ENCODE measurements at regions not wholly inside any gene's neighbourhood (a gene's known extent, or its start where the extent isn't known, plus 50 kb on each side); places are given as distances from the start of the nearest gene placed in this dataset.

DNA sequence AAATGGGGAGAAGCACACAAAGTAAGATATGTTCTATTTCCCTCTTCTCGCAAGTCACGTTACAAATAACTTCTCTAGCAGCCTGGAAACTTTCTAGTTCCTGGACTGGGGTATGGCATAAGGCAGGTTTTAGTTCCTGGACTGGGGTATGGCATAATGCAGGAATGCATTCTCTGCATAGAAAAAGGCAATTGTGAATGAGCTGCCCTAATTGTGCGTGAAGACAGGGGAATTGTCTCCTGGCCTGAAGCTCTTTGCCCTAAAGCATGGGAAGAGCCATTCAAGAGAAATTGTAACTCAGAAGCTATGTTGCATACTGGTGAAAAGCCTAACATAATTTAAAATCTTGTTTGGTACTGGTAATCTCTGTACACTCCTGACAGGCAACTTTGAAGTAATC lies 54.3 kb upstream of the CBLB start:
- DNase-seq, result no peak

DNA sequence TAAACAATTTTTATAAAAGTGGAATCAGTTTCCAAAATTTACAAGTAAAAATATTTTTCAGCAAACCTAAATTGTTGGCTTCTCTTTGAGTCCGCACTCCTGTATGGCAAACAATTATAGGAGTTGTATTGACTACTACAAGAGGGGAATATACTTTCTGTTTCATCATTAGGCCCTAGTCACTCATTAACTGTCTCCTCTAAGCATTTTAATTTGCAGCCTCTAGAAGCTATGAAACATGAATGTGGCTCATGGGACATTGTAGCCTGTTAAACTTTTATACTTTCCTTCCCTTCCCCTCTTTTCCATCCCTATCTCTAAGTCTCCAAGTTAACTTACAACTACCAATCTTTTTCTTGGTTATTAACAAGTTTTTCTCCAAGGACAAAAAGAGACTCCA lies 58.9 kb upstream of the CBLB start:
- no peak for DNase-seq

DNA sequence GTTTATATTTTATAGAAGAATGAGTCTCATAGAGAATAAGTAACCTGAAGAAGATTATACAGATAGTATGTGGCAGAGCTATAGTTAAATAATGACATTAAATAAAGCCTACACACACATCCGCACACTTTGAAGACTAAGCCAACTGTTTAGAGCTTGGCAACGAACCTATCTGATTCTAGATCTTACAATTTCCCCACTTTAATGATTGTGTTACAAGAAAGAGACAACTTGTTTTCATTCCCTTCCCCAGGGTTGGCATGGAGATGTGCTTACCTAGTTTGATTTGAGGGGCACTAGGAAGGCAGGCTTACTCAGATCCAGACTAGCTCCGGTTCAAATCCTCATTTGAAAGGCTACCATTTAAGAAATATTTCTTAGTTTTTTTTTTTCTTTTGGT lies 61.9 kb upstream of the CBLB start:
- DNase-seq, result no peak

DNA sequence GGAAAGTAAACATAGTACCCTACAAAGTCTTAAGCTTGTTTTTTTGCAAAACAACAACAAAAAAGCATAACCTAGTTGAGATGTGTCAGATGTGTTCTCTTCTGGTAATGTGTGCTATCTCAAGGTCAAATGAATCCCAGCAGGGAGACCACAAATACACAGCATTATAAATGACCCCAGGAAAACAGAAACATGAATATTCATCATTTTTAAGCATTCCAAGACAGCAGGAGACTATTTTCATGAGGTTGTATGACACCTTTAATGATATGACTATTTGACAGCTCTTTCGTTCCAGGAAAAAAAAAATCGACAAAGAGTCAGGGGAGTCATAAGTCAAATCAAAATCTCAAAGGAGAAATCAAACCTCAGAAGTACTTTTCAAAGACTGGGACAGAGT lies 62.7 kb upstream of the CBLB start:
- DNase-seq, result no peak

DNA sequence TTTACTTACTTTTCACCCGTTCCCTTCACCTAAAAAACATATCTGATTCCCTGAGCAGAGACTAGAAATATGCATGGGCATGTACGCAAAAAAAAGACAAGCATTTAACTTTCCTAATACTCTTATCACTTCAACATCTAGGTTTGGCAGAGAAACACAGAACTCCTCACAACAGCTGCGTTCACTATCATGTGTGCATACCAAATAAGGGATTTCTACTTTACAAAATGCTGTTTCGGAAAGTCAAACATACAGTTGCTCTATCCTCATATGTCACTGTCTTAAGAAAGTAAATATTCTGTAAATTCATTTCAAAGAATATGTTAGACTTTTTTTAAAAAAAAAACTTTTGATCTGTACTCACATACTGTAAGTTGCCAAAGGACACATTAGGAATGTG lies 65.1 kb upstream of the CBLB start:
- DNase-seq, result no peak

DNA sequence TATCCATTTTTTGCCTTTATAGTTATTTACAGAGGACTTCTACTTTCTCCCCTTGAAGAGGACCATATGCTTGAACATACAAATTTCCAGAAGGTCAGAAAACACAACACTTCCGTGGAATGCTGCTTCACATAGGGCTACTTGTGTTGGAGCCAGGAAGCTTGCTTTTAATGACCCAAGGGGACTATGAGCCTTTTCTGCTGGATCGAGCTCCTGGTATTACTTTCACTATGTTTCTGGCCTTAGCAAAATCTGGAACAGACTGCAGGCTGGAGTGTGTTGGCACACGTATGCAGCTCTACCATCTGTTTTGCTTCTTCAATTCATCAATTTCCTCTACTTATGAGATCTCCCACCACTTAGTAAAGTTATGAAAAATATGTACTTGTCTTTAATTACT lies 69.3 kb upstream of the CBLB start:
- no peak for DNase-seq

DNA sequence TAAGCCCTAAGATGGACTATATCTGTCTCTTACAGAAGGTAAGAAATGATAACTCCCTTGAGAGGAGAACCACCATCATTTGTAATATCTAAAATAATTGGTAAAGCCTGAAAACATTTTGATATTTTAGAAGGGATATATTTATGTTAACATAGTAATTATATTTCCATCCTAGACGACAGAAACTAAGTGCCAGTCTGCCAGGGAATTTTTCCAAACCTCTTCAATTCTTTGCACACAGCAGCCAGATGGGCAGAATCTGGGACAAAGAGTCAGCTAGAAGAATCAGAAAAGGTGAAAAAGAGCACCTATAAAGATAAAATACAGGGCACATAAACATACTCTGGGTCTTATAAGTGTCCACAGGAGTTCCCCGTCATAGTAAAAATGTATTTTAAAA lies 70.0 kb upstream of the CBLB start:
- no peak for DNase-seq

DNA sequence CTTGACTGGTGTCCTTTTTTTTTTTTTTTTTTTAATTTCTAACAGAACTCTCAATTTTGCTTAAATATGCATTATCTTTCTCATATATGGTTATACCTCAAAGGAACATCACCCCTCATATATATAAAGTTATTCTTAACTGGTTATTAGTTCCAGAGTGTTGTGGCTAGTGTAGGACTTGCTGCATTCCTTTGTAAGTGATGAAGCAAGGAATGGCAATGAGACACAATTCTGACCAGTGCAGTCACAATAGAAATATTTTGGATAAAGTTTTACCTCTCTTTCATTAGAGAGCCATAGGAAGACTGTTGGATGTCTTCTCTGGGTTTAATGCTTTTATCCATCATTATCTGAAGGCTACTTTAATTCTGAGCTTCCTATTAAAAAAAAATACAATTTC lies 75.5 kb upstream of the CBLB start:
- DNase-seq, result no peak

DNA sequence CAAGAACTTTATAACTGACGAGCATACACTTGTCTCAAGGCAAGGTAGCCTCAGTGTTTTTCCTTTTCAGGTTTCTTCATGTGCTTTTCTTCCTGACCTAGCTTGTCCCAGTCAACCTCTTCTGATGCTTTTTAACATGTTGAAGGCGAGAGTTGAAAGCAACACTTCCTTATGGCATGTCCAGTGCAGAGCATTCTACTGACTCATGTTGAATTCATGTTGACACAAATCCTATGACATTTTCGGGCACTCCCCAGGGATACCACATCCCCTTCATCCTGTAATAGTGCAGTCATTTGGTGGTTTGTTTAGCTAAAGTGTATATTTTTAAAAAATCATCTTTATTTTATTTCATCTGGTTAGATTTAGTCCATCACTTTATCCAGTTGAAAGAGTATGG lies 75.9 kb upstream of the CBLB start:
- no peak for DNase-seq

DNA sequence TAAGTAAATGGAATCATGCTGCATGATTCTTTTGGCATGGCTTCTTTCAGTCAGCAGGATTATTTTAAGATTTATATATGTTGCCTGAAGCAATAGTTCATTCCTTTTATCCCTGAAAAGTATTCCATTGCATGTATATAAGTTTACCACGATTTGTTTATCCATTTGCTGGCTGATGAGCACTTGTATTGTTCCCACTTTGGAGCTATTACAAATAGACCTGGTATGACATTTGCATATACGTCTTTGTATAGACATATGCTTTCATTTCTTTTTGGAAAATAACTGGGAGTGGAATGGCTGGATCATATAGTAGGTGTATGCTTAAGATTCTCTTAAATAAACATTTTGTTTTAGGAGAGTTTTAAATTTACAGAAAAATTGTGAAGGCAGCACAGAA lies 79.3 kb upstream of the CBLB start:
- DNase-seq, result no peak

DNA sequence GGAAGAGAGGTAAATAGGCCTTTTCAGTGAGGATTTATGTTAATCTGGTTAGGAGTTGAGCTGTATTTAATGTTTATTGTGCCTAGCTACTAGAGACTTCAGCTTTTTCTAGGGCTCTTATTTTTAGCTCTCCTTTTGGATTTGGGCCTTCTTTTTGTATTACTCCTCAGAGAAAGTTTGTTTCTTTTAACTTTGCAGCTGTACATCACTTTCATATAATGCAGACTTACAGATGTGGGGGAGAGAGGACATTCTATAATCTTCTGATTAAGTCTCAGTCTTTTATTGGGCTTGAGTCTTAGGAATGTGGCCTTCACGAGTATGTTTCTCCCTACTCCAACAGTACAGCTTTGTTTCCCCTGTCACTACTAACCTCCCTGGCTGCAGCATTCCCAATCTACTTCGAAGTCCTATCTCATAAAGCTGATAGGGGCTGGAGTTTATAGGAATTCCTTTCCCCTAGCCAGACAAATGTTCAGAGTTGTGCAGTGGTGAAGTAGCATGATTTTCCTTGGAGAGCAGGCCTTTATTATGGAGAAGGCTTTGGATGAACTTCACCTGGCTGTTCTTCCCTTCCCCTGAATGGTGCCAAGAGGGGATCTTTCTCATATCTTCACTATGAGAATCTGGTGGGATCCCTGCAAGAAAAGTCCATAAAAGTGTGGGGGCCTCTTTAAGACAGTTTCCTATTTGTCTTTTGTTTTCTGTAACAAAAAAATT lies 82.2 kb upstream of the CBLB start:
- DNase-seq, result no peak

DNA sequence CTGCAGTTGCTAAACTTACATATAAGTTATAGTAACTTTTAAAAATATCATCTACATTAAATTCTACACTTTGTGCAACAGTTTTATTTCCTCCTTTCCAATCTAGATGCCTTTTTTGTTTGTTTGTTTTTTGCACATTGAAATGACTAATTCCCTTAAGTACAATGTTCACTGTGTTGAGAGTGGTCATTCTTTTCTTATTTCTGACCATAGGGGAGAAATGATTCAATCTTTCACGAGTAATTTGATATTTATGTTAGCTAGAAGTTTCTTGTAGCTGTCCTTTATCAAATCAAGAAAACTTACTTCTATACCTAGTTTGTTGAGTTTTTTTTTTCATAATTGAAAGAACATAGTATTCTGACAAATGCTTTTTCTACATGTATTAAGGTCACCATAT lies 85.0 kb upstream of the CBLB start:
- DNase-seq, result no peak

DNA sequence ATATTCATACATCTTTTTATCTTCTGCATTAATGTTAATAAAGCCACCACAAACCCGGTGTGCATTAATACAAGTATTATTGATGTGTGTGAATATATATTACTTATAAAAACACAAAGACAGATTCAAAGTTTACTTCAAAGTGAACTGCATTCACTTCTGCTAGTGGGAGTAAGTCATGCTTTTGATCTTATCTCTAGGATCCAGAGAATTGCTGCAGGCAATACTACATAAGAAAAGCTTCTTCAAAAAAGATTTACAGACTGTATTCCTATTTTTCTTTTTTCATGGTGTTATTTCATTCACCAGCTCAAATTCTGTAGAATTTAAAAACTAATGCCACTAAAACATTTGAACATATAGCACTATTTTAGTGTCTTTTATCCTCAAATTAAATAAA lies 87.5 kb upstream of the CBLB start:
- DNase-seq, result no peak

DNA sequence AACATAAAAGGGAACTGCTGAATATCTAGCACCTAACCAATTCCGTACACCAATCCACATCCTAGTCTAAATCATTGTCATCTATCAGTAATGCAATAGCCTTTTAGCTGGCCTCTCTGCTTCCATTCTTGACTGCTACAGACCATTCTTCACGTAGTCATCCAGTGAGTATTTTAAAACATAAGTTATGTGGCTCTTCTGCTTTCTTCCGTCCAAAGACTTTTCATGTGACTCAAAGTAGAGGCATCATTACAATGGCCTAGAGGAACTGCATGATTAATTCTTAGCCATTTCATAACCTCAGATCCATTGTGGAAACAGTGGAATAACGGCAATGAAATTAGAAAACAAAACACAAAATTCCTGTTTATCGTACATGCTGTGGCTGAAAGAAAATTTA lies 88.9 kb upstream of the CBLB start:
- no peak for DNase-seq

DNA sequence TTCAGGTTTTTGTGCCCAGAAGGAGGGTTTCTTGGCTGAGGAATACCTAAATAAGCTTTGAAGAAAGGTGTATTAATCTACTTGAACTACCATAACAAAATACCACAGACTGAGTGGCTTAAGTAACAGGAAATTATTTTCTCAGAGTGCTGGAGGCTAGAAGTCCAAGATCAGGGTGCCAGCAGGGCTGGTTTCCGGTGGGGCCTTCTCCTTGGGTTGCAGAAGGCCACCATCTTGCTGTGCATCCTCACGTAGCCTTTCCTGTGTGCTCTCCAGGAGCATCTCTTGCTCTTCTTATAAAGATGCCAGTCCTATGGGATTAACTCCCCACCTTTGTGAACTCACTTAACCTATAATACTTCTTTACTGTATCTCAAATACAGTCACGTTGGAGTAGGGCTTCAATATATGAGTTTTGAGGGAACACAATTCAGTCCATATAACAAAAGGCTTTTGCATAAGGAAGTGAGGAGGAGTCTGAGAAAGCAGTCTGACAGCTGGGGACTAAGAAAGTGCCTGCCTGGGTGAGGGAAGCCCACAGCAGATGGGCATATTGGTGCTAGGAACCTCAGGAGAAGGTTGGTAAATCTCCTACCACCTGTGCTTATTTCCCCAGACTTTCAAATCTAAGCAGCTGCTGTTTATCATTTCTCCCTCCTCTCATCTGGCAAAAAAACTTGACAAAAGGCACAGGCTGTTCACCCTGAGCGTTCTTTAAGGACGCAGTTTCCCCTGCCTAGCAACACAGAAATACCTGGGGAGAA lies 89.6 kb upstream of the CBLB start:
- DNase-seq, result no peak

DNA sequence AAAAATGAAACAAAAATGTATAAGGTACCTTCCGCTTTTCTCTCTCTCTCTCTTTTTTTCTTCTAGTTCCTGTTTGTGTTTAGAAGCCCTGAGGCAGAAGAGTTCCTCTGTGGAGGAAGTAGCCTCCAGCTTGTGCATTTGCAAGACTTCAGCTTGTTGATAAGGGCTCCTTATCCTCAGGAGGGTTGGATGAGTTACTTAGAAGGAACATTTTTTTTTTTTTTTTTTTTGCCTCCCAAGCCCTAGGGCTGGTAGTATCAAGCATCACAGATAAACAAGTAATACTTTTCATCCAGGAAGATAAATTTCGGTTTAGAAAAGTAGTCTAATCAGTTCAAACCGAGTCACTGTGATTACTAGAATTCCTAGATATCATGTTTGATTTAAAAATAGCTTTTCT lies 91.0 kb upstream of the CBLB start:
- DNase-seq, result no peak

DNA sequence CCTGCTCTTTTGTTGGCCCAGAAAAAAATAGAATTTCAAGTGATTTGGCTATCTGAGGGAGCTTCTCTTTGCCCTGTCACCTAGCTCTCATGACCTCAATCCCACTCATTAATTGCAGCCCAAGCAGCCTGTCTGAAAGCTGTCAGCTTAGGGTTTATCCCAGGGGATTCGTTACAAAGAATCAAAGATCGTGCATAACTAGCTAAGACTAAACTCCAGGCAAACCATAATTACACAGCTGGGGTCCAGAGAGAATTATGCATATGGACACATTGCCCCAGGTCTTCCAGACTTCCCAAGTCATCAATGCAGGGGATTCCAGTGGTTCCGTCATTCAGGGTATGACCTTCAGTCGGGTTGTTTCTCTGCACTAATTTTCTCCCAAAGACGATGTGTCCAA lies 91.6 kb upstream of the CBLB start:
- DNase-seq, result no peak

DNA sequence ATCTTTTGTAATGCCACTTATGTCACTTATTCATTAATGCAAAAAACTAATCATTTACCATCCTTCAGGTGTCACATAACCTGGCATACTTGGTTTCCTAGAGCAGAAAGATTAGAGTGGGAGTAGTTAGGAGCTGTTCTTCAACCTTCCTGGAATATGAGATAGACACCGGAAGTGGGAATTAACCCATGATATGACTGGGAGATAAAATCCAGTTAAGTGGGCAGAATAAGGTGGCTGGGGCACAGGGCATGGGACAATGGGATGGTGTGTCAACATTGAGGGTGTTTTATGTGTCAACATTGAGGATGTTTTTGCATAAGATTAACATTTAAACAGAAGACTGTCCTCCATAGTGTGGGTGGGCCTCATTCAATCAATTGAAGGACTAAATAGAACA lies 94.3 kb upstream of the CBLB start:
- DNase-seq, result no peak

DNA sequence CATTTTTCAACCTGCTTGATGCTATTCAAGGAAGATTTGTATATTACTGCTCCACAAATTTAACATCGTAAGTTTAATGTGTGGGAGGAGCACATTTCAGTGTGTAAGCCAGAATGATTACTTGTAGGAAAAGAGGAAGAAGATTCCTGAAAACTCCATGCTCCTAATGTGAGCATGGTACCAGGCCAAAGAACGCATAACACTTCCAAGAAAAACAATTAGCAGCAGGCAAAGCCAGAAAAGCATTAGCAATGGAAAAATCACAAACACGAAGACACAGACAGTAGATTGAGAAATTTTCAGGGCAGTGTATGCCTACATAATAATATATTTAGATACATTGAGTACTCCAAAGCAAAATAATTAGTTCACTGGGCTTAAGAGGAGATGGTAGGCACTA lies 96.6 kb upstream of the CBLB start:
- no peak for DNase-seq

DNA sequence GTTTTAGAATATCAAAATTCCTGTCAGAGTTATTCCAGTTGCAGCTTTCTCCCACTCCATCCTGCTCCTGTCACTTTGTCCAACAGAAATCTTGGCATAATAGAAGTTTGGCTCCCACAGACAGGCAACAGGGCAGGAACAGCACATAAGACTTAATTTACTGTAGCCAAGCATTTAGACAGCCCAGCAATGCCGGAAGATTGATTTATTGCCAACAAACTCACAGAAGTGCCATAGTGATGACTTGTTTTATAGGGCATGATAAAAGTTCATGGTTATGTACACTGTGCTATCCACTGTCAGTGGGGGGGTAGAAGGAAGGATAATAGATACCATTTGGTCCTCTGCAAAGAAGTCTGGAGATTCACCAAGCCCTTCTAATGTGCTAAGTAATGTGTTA lies 98.3 kb upstream of the CBLB start:
- DNase-seq, result no peak

DNA sequence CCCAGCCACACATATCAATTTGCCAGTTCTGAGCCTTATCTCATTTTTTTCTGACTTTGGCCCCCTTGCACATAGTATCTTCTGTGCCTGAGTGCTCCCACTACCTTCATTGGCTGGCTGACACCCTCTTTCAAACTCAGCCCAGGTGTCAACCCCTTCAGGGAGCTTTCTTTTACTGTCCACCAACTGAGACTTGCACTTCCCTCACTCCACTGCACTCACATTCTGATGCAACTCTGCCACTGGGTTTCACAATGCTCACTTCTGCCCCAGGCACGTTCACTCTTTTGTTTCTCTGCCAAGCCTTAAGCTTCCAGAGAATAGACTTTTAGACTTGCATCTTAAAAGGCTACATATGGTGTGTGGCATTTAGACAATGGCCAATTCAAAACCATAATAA lies 101.5 kb upstream of the CBLB start:
- DNase-seq, result no peak

DNA sequence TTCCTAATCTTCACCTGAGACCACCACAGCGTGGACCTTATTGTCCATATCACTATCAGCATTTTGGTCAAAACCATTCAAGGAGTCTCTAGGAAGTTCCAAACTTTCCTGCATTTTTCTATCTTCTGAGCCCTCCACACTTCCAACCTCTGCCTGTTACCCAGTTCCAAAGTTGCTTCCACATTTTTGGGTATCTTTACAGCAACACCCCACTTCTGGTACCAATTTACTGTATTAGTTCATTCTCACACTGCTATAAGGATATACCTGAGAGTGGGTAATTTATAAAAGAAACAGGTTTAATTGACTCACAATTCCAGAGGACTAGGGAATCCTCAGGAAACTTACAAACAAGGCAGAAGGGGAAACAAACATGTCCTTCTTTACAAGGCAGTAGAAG lies 103.3 kb upstream of the CBLB start:
- DNase-seq, result no peak

DNA sequence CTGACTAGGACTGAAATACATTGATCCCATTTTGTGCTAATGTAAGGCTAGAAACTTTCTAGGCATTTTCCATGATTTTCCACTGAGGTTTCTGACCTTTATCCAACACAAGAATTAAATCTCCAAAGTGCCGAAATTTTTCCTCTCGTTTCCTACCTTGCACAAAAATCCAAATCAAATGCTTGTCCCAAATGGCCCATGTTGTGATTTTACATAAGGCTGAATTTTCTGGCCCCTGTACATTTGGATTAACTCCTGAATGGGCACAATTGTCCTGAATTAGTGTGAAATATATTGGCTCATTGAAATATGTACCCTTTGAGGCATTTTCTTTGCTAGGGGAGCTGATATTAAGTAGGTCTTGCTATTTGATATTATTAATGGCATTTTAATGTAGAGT lies 105.6 kb upstream of the CBLB start:
- no peak for DNase-seq

DNA sequence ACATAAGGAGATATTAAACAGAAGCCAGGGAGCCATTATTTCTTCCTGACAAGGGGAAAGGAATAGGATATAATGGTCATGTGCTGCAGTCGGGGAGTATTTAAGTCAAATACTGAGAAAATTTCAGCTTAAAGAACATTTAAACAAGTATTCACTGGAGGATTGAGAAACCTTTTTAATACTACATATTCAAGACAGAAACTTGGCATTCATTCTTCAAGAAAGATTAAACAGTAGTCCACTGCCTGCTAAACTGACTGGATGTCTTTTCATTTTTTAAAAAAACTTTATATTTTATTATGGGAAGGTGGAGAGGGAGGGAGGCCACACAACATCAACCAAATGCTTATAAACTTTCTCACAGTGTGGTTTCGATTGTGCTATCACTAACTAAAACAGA lies 107.4 kb upstream of the CBLB start:
- DNase-seq, result no peak

DNA sequence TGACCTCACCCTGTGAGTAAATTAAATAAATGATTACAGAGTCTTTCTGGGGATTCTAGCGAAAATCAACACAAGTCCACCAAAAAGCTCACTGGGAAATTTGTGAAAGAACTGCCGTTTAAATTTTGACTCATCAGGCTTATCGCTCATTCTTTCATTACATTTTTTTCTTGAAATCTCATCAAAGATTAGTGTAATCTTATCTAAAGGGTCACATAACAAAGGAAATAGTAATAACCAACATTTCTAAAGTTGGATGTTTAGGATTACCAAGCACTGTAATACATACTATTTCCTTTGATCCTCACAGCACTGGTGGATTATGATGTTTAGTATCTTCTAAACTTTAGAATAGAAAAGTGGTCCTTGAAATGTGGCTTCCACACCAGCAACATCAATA lies 111.1 kb upstream of the CBLB start:
- DNase-seq, result no peak
